ENCODE measurements at regions not wholly inside any gene's neighbourhood (a gene's known extent, or its start where the extent isn't known, plus 50 kb on each side); places are given as distances from the start of the nearest gene placed in this dataset.
"Not testable (repeated sequence)": the region's sequence is repeated elsewhere in the genome, so short reads cannot be mapped to it uniquely, and the experiment has no call there.

- Histone ChIP-seq H3K36me3 (ENCODE audit: control insufficient read depth, insufficient read depth, low read length) (no peaks in the 10 kb centered on the region), H3K9ac (ENCODE audit: low read depth, low read length) (no peak overlapping the region), H3K4me3 (ENCODE audit: low read depth, low read length) (no peak overlapping the region), H3K4me1 (ENCODE audit: control insufficient read depth, insufficient read depth, low read length) (peaks cover 15% of the 10 kb centered on the region), H3K9me3 (ENCODE audit: control insufficient read depth, insufficient read depth, low read length) (no peaks in the 10 kb centered on the region), H3K27me3 (ENCODE audit: control insufficient read depth, insufficient read depth, low read length) (no peaks in the 10 kb centered on the region)
Measured at GRCh38 chr2:118437501-118437900, 349.2 kb downstream of the INSIG2 start.

- H3K4me1 ChIP-seq (ENCODE audit: control insufficient read depth, insufficient read depth, low read length): peaks cover 7% of the 10 kb centered on the region
- no peaks in the 10 kb centered on the region for H3K27me3 ChIP-seq (ENCODE audit: control insufficient read depth, insufficient read depth, low read length)
- no peaks in the 10 kb centered on the region for H3K9me3 ChIP-seq (ENCODE audit: control insufficient read depth, insufficient read depth, low read length)
- H3K4me3 ChIP-seq (ENCODE audit: low read depth, low read length): no peak overlapping the region
- H3K9ac ChIP-seq (ENCODE audit: low read depth, low read length): no peak overlapping the region
- H3K36me3 ChIP-seq (ENCODE audit: control insufficient read depth, insufficient read depth, low read length): no peaks in the 10 kb centered on the region
Measured at GRCh38 chr2:118431997-118432396, 343.7 kb downstream of the INSIG2 start.

DNA sequence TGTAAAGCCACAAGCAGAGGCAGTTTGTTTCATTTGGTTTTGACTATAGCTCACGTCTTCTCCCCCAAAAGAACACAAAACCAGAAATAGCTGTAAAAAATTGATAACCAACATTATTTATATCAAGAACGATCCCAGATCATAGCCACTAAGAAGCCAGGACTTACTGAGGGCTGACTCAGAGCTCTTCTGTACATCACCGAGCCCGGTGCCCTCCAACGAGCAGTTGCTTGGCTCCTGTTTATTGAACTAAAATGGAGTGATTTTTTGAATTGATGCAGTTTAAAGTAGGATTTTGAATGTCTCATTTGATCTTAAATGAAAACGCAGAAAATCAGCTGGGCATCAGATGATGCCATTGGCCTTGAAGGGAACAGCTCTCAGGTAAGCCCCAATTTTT, 343.3 kb downstream of the INSIG2 start:
- Histone ChIP-seq H3K36me3 (ENCODE audit: control insufficient read depth, insufficient read depth, low read length) (no peaks in the 10 kb centered on the region), H3K4me3 (ENCODE audit: low read depth, low read length) (no peak overlapping the region), H3K9me3 (ENCODE audit: control insufficient read depth, insufficient read depth, low read length) (no peaks in the 10 kb centered on the region), H3K27me3 (ENCODE audit: control insufficient read depth, insufficient read depth, low read length) (no peaks in the 10 kb centered on the region), H3K4me1 (ENCODE audit: control insufficient read depth, insufficient read depth, low read length) (peaks cover 7% of the 10 kb centered on the region), H3K9ac (ENCODE audit: low read depth, low read length) (no peak overlapping the region)

- Histone ChIP-seq H3K4me1 (ENCODE audit: control insufficient read depth, insufficient read depth, low read length) (peaks cover 7% of the 10 kb centered on the region), H3K4me3 (ENCODE audit: low read depth, low read length) (no peak overlapping the region), H3K36me3 (ENCODE audit: control insufficient read depth, insufficient read depth, low read length) (no peaks in the 10 kb centered on the region), H3K9me3 (ENCODE audit: control insufficient read depth, insufficient read depth, low read length) (no peaks in the 10 kb centered on the region), H3K9ac (ENCODE audit: low read depth, low read length) (no peak overlapping the region), H3K27me3 (ENCODE audit: control insufficient read depth, insufficient read depth, low read length) (no peaks in the 10 kb centered on the region)
Measured at GRCh38 chr2:118431165-118431517, 342.9 kb downstream of the INSIG2 start.

- H3K4me3 ChIP-seq (ENCODE audit: low read depth, low read length): no peak overlapping the region
- no peaks in the 10 kb centered on the region for H3K27me3 ChIP-seq (ENCODE audit: control insufficient read depth, insufficient read depth, low read length)
- peaks cover 6% of the 10 kb centered on the region for H3K4me1 ChIP-seq (ENCODE audit: control insufficient read depth, insufficient read depth, low read length)
- no peak overlapping the region for H3K9ac ChIP-seq (ENCODE audit: low read depth, low read length)
- H3K36me3 ChIP-seq (ENCODE audit: control insufficient read depth, insufficient read depth, low read length): no peaks in the 10 kb centered on the region
- no peaks in the 10 kb centered on the region for H3K9me3 ChIP-seq (ENCODE audit: control insufficient read depth, insufficient read depth, low read length)
Measured at GRCh38 chr2:118430510-118431164, 342.4 kb downstream of the INSIG2 start.

DNA sequence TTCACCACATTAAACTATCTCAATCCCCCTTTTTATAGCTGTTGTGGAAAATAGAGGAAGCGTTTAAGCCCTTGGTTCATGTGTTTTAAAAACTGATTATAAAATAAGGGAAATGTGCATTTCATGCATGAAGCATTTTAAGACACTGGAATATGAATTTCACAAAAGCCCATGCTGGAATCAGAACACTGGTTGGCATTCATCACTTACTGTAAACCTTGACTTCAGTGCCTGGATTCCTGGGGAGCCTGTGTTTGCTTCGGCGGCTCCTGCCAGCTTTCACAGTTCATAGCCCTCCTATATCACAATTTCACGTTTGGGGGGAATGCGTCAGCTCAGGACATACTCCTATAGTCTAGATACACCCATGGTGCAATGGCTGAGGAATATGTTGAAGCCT, 336.9 kb downstream of the INSIG2 start:
- H3K27me3 ChIP-seq (ENCODE audit: control insufficient read depth, insufficient read depth, low read length): no peaks in the 10 kb centered on the region
- H3K9ac ChIP-seq (ENCODE audit: low read depth, low read length): no peak overlapping the region
- H3K36me3 ChIP-seq (ENCODE audit: control insufficient read depth, insufficient read depth, low read length): no peaks in the 10 kb centered on the region
- H3K4me1 ChIP-seq (ENCODE audit: control insufficient read depth, insufficient read depth, low read length): no peaks in the 10 kb centered on the region
- H3K4me3 ChIP-seq (ENCODE audit: low read depth, low read length): no peak overlapping the region
- H3K9me3 ChIP-seq (ENCODE audit: control insufficient read depth, insufficient read depth, low read length): peaks cover 4% of the 10 kb centered on the region

DNA sequence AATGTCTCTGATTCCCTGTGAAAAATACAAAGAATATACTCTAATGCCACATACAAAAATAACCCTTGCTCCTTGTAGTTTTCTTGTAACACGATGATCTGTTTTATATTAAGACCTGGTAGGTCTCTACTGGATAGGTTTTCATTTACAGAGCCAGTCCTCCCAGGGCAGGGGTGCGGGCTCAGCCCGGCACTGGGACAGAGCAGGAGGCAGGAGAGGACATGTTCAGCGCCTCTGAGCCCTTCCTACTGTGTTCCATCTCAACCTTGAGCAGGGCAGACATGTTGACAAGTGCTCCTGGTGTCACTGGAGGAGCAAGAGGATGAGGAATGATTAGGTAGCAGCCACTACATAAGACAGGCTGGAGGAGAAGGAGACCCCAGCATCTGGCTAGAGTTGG, 335.5 kb downstream of the INSIG2 start:
- Histone ChIP-seq H3K36me3 (ENCODE audit: control insufficient read depth, insufficient read depth, low read length) (no peaks in the 10 kb centered on the region), H3K27me3 (ENCODE audit: control insufficient read depth, insufficient read depth, low read length) (no peaks in the 10 kb centered on the region), H3K9me3 (ENCODE audit: control insufficient read depth, insufficient read depth, low read length) (peaks cover 4% of the 10 kb centered on the region), H3K4me1 (ENCODE audit: control insufficient read depth, insufficient read depth, low read length) (no peaks in the 10 kb centered on the region), H3K4me3 (ENCODE audit: low read depth, low read length) (no peak overlapping the region), H3K9ac (ENCODE audit: low read depth, low read length) (no peak overlapping the region)

- Histone ChIP-seq H3K4me3 (ENCODE audit: low read depth, low read length) (no peak overlapping the region), H3K9me3 (ENCODE audit: control insufficient read depth, insufficient read depth, low read length) (peaks cover 4% of the 10 kb centered on the region), H3K36me3 (ENCODE audit: control insufficient read depth, insufficient read depth, low read length) (no peaks in the 10 kb centered on the region), H3K4me1 (ENCODE audit: control insufficient read depth, insufficient read depth, low read length) (no peaks in the 10 kb centered on the region), H3K27me3 (ENCODE audit: control insufficient read depth, insufficient read depth, low read length) (no peaks in the 10 kb centered on the region), H3K9ac (ENCODE audit: low read depth, low read length) (no peak overlapping the region)
Measured at GRCh38 chr2:118421648-118422047, 333.4 kb downstream of the INSIG2 start.

DNA sequence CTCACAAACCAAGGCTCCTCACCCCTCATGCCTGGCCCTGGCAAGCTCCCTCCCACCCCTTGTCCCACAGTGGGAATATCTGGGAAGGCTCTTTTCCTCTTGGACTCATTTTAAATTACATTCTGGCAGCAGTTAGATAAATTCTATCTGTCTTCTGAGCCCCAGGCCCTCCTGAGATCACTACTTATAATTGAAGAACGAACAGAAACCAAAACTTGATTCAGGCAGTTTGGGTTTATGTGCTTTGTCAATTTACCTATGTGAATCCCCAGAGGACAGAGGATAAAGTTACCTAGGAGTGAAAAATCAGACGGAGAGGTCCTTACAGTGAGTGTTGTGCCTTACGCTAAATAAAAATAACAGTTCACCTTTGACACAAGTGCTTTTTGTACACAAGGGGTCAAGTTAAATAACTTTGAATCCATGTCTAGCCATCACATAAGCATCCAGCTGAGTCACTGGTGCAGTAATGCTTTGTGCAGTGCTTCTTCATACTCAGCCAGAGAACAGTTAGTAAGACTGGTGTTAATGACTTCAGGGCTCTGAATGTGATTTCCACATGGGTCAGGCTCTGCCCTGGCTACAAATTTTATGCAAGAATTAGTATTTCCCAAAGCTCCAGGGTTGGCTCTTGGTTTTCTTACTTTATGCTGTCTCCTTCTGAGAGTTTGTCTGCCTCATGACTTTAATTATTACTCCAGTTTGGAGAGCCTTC, 329.3 kb downstream of the INSIG2 start:
- H3K27me3 ChIP-seq (ENCODE audit: control insufficient read depth, insufficient read depth, low read length): no peaks in the 10 kb centered on the region
- H3K4me1 ChIP-seq (ENCODE audit: control insufficient read depth, insufficient read depth, low read length): no peaks in the 10 kb centered on the region
- H3K36me3 ChIP-seq (ENCODE audit: control insufficient read depth, insufficient read depth, low read length): no peaks in the 10 kb centered on the region
- H3K9ac ChIP-seq (ENCODE audit: low read depth, low read length): no peak overlapping the region
- H3K4me3 ChIP-seq (ENCODE audit: low read depth, low read length): no peak overlapping the region
- H3K9me3 ChIP-seq (ENCODE audit: control insufficient read depth, insufficient read depth, low read length): peaks cover 4% of the 10 kb centered on the region

GRCh38 chr2:118415186-118415585, 326.9 kb downstream of the INSIG2 start:
- not testable (repeated sequence) for H3K27me3 ChIP-seq (ENCODE audit: control insufficient read depth, insufficient read depth, low read length); H3K9ac ChIP-seq (ENCODE audit: low read depth, low read length); H3K4me1 ChIP-seq (ENCODE audit: control insufficient read depth, insufficient read depth, low read length); H3K36me3 ChIP-seq (ENCODE audit: control insufficient read depth, insufficient read depth, low read length); H3K4me3 ChIP-seq (ENCODE audit: low read depth, low read length); H3K9me3 ChIP-seq (ENCODE audit: control insufficient read depth, insufficient read depth, low read length)

- H3K9me3 ChIP-seq (ENCODE audit: control insufficient read depth, insufficient read depth, low read length): no peaks in the 10 kb centered on the region
- no peaks in the 10 kb centered on the region for H3K27me3 ChIP-seq (ENCODE audit: control insufficient read depth, insufficient read depth, low read length)
- H3K9ac ChIP-seq (ENCODE audit: low read depth, low read length): no peak overlapping the region
- H3K36me3 ChIP-seq (ENCODE audit: control insufficient read depth, insufficient read depth, low read length): no peaks in the 10 kb centered on the region
- no peak overlapping the region for H3K4me3 ChIP-seq (ENCODE audit: low read depth, low read length)
- H3K4me1 ChIP-seq (ENCODE audit: control insufficient read depth, insufficient read depth, low read length): no peaks in the 10 kb centered on the region
Measured at GRCh38 chr2:118403658-118404451, 315.6 kb downstream of the INSIG2 start.

DNA sequence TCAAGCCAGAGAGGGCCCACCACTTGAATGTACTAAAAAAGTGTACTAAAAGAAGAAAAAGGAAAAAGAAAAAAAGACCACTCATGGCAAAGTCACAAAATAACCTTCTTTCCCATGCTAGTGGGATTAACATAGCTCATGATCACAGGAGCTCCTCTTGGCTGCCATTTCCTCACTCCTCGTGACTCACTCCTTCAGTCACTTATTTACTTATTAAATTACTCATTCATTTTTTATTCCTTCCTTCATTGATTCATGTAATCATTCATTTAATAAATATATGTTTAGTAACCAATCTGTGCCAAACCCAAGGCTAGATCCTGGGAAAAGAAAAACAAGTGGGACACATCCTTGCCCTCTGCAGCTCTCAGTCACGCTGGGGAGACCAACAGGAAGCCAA, 300.5 kb downstream of the INSIG2 start:
- no peaks in the 10 kb centered on the region for H3K27me3 ChIP-seq (ENCODE audit: control insufficient read depth, insufficient read depth, low read length)
- no peak overlapping the region for H3K9ac ChIP-seq (ENCODE audit: low read depth, low read length)
- no peaks in the 10 kb centered on the region for H3K9me3 ChIP-seq (ENCODE audit: control insufficient read depth, insufficient read depth, low read length)
- H3K36me3 ChIP-seq (ENCODE audit: control insufficient read depth, insufficient read depth, low read length): no peaks in the 10 kb centered on the region
- no peaks in the 10 kb centered on the region for H3K4me1 ChIP-seq (ENCODE audit: control insufficient read depth, insufficient read depth, low read length)
- no peak overlapping the region for H3K4me3 ChIP-seq (ENCODE audit: low read depth, low read length)
